Liver (tissue), 8 donors: ENCODE measurements at regions not wholly inside any gene's neighbourhood (a gene's known extent, or its start where the extent isn't known, plus 50 kb on each side); places are given as distances from the start of the nearest gene placed in this dataset.

Source experiments
- DNase-seq: peaks from one replicate; pipeline ENCODE4 v3.0.0-alpha.2; 2017; ENCODE audit warnings: low spot score
- H3K27ac ChIP-seq, 2 donors: one replicate each; pipeline ENCODE4 v1.7.0; 2013; ENCODE audit warnings: inconsistent platforms in 2 of 2, low read length in 2 of 2, control low read depth in 1 of 2, low read depth in 1 of 2, mild to moderate bottlenecking in 1 of 2
- H3K27me3 ChIP-seq, 4 donors: one replicate each; pipeline versions ENCODE4 v1.6.1 to v1.7.0; 2013; ENCODE audit warnings: low read length in 3 of 4, inconsistent platforms in 1 of 4, mild to moderate bottlenecking in 1 of 4, moderate library complexity in 1 of 4; ENCODE audit not compliant: control insufficient read depth in 4 of 4, insufficient read depth in 4 of 4
- H3K36me3 ChIP-seq, 4 donors: one replicate each; pipeline versions ENCODE4 v1.6.1 to v1.7.0; 2013; ENCODE audit warnings: low read length in 3 of 4, mild to moderate bottlenecking in 3 of 4, low read depth in 1 of 4, moderate library complexity in 1 of 4; ENCODE audit not compliant: control insufficient read depth in 4 of 4, insufficient read depth in 3 of 4
- H3K4me1 ChIP-seq, 4 donors: one replicate each; pipeline versions ENCODE4 v1.6.1 to v1.7.0; 2013; ENCODE audit warnings: low read length in 3 of 4, mild to moderate bottlenecking in 3 of 4, moderate library complexity in 1 of 4; ENCODE audit not compliant: control insufficient read depth in 4 of 4, insufficient read depth in 4 of 4
- H3K4me3 ChIP-seq, 3 donors: one replicate each; pipeline versions ENCODE4 v1.6.1 to v1.7.0; 2013; ENCODE audit warnings: low read length in 3 of 3, control low read depth in 1 of 3, low read depth in 1 of 3, mild to moderate bottlenecking in 1 of 3
- H3K9ac ChIP-seq, 2 donors: one replicate each; pipeline ENCODE4 v1.7.0; 2013; ENCODE audit warnings: low read length in 2 of 2, mild to moderate bottlenecking in 2 of 2, moderate library complexity in 2 of 2, control low read depth in 1 of 2, low read depth in 1 of 2
- H3K9me3 ChIP-seq, 4 donors: one replicate each; pipeline versions ENCODE4 v1.6.1 to v1.7.0; 2013; ENCODE audit warnings: low read length in 3 of 4; ENCODE audit not compliant: control insufficient read depth in 4 of 4
- ATF3 ChIP-seq: IDR thresholded peaks from 2 replicates; pipeline ENCODE4 v1.6.1; 2016; ENCODE audit warnings: antibody characterized with exemption
- EGR1 ChIP-seq, 2 donors: IDR thresholded peaks; 2 replicates each; pipeline ENCODE4 v1.6.1; 2016 to 2018; ENCODE audit warnings: antibody characterized with exemption in 2 of 2, low read depth in 2 of 2
- FOXA1 ChIP-seq: IDR thresholded peaks from 2 replicates; pipeline ENCODE4 v1.6.1; 2016; ENCODE audit warnings: antibody characterized with exemption
- FOXA2 ChIP-seq: IDR thresholded peaks from 2 replicates; pipeline ENCODE4 v1.6.1; 2016; ENCODE audit warnings: antibody characterized with exemption
- GABPA ChIP-seq, 2 donors: IDR thresholded peaks in 1 of 2; conservative IDR thresholded peaks in 1 of 2; 2 replicates each; pipeline ENCODE4 v1.6.1; 2016; ENCODE audit warnings: antibody characterized with exemption in 2 of 2, mild to moderate bottlenecking in 1 of 2, moderate library complexity in 1 of 2
- HNF4A ChIP-seq, 2 donors: conservative IDR thresholded peaks; 2 replicates each; pipeline ENCODE4 v1.6.1; 2016; ENCODE audit warnings: antibody characterized with exemption in 2 of 2, mild to moderate bottlenecking in 2 of 2
- HNF4G ChIP-seq: IDR thresholded peaks from 2 replicates; pipeline ENCODE4 v1.6.1; 2016; ENCODE audit warnings: antibody characterized with exemption
- JUND ChIP-seq, 2 donors: IDR thresholded peaks; 2 replicates each; pipeline ENCODE4 v1.6.1; 2016; ENCODE audit warnings: antibody characterized with exemption in 2 of 2
- NR2F2 ChIP-seq: IDR thresholded peaks from 2 replicates; pipeline ENCODE4 v1.6.1; 2016; ENCODE audit warnings: antibody characterized with exemption
- RAD21 ChIP-seq, 2 donors: IDR thresholded peaks; 2 replicates each; pipeline ENCODE4 v1.6.1; 2016; ENCODE audit warnings: antibody characterized with exemption in 2 of 2, mild to moderate bottlenecking in 2 of 2
- RXRA ChIP-seq, 2 donors: IDR thresholded peaks; 2 replicates each; pipeline ENCODE4 v1.6.1; 2017 to 2018; ENCODE audit warnings: antibody characterized with exemption in 2 of 2, mild to moderate bottlenecking in 1 of 2
- SP1 ChIP-seq: IDR thresholded peaks from 2 replicates; pipeline ENCODE4 v1.6.1; 2018; ENCODE audit warnings: antibody characterized with exemption, mild to moderate bottlenecking
- TAF1 ChIP-seq: conservative IDR thresholded peaks from 2 replicates; pipeline ENCODE4 v1.6.1; 2016; ENCODE audit warnings: antibody characterized with exemption, mild to moderate bottlenecking
- YY1 ChIP-seq: IDR thresholded peaks from 2 replicates; pipeline ENCODE4 v1.6.1; 2016; ENCODE audit warnings: antibody characterized with exemption, mild to moderate bottlenecking
- WGBS: extraction: QIAGEN DNeasy Blood & Tissue Kit; methylation state at CpG from one replicate; pipeline ENCODE4 v1.1.7; 2013; 5-methylcytosine and 5-hydroxymethylcytosine counted together
- TF ChIP-seq, protein P1 (sequence below): IDR thresholded peaks from 2 replicates; pipeline ENCODE4 v1.6.1; 2016; ENCODE audit warnings: antibody characterized with exemption
- TF ChIP-seq, protein P2 (sequence below): fragments of 150-350 bp; IDR thresholded peaks from 2 replicates; pipeline ENCODE4 v1.5.1; 2017; ENCODE audit warnings: improper control_type of control experiment, low read depth, low read length; ENCODE audit not compliant: missing input control
- TF ChIP-seq, protein P3 (sequence below): IDR thresholded peaks from 2 replicates; pipeline ENCODE4 v1.6.1; 2016; ENCODE audit warnings: antibody characterized with exemption, mild to moderate bottlenecking
- TF ChIP-seq, protein P4 (sequence below): IDR thresholded peaks from 2 replicates; pipeline ENCODE4 v1.6.1; 2016; ENCODE audit warnings: antibody characterized with exemption
- donor health status: healthy.
- donor health status: healthy.
- donor health status: healthy.
- donor health status: healthy.
- donor health status: healthy.

GRCh38 chr2:237026981-237027711 is 58.5 kb upstream of the COPS8 start:
- H3K27me3 ChIP-seq = no peaks in the 10 kb centered on the region
- H3K4me3 ChIP-seq = no peak overlapping the region
- TF ChIP-seq EGR1 (IDR thresholded peaks at IDR 0.05; ENCODE audit: low read depth in 2 of 2) (no peak), NR2F2 (no peak), FOXA2 (no peak), SP1 (no peak), RXRA (IDR thresholded peaks at IDR 0.05) (peak in 1 of 2 donors; percentile 38), YY1 (peak; percentile 97), JUND (IDR thresholded peaks at IDR 0.05) (no peak), HNF4G (no peak), ATF3 (no peak), RAD21 (IDR thresholded peaks at IDR 0.05) (peak; percentile 100), FOXA1 (no peak), TAF1 (no peak), GABPA (IDR thresholded peaks at IDR 0.05 in 1 of 2, conservative IDR thresholded peaks at IDR 0.05 in 1 of 2) (no peak), HNF4A (conservative IDR thresholded peaks at IDR 0.05) (no peak)
- TF ChIP-seq, protein P1, sequence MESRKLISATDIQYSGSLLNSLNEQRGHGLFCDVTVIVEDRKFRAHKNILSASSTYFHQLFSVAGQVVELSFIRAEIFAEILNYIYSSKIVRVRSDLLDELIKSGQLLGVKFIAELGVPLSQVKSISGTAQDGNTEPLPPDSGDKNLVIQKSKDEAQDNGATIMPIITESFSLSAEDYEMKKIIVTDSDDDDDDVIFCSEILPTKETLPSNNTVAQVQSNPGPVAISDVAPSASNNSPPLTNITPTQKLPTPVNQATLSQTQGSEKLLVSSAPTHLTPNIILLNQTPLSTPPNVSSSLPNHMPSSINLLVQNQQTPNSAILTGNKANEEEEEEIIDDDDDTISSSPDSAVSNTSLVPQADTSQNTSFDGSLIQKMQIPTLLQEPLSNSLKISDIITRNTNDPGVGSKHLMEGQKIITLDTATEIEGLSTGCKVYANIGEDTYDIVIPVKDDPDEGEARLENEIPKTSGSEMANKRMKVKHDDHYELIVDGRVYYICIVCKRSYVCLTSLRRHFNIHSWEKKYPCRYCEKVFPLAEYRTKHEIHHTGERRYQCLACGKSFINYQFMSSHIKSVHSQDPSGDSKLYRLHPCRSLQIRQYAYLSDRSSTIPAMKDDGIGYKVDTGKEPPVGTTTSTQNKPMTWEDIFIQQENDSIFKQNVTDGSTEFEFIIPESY = no peak
- TF ChIP-seq, protein P2, sequence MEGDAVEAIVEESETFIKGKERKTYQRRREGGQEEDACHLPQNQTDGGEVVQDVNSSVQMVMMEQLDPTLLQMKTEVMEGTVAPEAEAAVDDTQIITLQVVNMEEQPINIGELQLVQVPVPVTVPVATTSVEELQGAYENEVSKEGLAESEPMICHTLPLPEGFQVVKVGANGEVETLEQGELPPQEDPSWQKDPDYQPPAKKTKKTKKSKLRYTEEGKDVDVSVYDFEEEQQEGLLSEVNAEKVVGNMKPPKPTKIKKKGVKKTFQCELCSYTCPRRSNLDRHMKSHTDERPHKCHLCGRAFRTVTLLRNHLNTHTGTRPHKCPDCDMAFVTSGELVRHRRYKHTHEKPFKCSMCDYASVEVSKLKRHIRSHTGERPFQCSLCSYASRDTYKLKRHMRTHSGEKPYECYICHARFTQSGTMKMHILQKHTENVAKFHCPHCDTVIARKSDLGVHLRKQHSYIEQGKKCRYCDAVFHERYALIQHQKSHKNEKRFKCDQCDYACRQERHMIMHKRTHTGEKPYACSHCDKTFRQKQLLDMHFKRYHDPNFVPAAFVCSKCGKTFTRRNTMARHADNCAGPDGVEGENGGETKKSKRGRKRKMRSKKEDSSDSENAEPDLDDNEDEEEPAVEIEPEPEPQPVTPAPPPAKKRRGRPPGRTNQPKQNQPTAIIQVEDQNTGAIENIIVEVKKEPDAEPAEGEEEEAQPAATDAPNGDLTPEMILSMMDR = peak; percentile 94
- TF ChIP-seq, protein P3, sequence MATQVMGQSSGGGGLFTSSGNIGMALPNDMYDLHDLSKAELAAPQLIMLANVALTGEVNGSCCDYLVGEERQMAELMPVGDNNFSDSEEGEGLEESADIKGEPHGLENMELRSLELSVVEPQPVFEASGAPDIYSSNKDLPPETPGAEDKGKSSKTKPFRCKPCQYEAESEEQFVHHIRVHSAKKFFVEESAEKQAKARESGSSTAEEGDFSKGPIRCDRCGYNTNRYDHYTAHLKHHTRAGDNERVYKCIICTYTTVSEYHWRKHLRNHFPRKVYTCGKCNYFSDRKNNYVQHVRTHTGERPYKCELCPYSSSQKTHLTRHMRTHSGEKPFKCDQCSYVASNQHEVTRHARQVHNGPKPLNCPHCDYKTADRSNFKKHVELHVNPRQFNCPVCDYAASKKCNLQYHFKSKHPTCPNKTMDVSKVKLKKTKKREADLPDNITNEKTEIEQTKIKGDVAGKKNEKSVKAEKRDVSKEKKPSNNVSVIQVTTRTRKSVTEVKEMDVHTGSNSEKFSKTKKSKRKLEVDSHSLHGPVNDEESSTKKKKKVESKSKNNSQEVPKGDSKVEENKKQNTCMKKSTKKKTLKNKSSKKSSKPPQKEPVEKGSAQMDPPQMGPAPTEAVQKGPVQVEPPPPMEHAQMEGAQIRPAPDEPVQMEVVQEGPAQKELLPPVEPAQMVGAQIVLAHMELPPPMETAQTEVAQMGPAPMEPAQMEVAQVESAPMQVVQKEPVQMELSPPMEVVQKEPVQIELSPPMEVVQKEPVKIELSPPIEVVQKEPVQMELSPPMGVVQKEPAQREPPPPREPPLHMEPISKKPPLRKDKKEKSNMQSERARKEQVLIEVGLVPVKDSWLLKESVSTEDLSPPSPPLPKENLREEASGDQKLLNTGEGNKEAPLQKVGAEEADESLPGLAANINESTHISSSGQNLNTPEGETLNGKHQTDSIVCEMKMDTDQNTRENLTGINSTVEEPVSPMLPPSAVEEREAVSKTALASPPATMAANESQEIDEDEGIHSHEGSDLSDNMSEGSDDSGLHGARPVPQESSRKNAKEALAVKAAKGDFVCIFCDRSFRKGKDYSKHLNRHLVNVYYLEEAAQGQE = no peak
- TF ChIP-seq, protein P4, sequence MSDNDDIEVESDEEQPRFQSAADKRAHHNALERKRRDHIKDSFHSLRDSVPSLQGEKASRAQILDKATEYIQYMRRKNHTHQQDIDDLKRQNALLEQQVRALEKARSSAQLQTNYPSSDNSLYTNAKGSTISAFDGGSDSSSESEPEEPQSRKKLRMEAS = no peak
- no peak overlapping the region for H3K27ac ChIP-seq
- peaks cover 0 to 3% (median 0%) of the 10 kb centered on the region in 4 donors for H3K9me3 ChIP-seq
- 59% methylated on average over 8 of the region's 8 CpGs for WGBS
- no peaks in the 10 kb centered on the region for H3K36me3 ChIP-seq
- H3K9ac ChIP-seq = no peak overlapping the region
- peaks cover 0 to 5% (median 1%) of the 10 kb centered on the region in 4 donors for H3K4me1 ChIP-seq
- peak; percentile 51 for DNase-seq
